ENCODE measurements at regions not wholly inside any gene's neighbourhood (a gene's known extent, or its start where the extent isn't known, plus 50 kb on each side); places are given as distances from the start of the nearest gene placed in this dataset.
"Not testable (repeated sequence)": the region's sequence is repeated elsewhere in the genome, so short reads cannot be mapped to it uniquely, and the experiment has no call there.

DNA sequence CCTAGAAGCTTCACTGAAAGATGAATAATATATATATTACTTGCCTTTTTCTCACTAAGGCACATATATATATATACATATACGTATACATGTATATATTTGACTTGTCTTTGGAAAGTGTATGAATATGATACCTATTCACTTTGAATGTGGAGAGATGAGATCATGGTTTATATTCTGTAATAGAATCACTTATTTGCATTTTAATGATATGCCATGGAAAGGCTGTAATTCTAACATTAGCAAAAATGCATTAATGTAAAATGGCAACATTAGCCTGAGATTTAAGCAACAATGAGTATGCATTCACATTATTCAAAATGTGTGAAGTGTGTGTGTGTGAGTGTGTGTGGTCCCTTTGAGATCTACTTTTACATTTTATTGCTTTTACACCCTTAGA is 54.5 kb upstream of the PRKD1 start:
- Histone ChIP-seq H3K4me3 (replicated peaks; ENCODE audit: insufficient read depth, low read length) (no peak overlapping the region), H3K27ac (replicated peaks) (no peak overlapping the region), H3K27me3 (ENCODE audit: insufficient read depth, poor library complexity, severe bottlenecking) (no peaks in the 10 kb centered on the region)
- no peak for DNase-seq (ENCODE audit: low read depth in 1 of 2, low spot score in 1 of 2)
- TF ChIP-seq GABPA (IDR thresholded peaks at IDR 0.05; ENCODE audit: low read depth) (no peak), SPI1 (IDR thresholded peaks at IDR 0.05; ENCODE audit: borderline replicate concordance, low read depth) (no peak), POLR2AphosphoS5 (IDR thresholded peaks at IDR 0.05; ENCODE audit: low read depth) (no peak)
- TF ChIP-seq, protein P1, sequence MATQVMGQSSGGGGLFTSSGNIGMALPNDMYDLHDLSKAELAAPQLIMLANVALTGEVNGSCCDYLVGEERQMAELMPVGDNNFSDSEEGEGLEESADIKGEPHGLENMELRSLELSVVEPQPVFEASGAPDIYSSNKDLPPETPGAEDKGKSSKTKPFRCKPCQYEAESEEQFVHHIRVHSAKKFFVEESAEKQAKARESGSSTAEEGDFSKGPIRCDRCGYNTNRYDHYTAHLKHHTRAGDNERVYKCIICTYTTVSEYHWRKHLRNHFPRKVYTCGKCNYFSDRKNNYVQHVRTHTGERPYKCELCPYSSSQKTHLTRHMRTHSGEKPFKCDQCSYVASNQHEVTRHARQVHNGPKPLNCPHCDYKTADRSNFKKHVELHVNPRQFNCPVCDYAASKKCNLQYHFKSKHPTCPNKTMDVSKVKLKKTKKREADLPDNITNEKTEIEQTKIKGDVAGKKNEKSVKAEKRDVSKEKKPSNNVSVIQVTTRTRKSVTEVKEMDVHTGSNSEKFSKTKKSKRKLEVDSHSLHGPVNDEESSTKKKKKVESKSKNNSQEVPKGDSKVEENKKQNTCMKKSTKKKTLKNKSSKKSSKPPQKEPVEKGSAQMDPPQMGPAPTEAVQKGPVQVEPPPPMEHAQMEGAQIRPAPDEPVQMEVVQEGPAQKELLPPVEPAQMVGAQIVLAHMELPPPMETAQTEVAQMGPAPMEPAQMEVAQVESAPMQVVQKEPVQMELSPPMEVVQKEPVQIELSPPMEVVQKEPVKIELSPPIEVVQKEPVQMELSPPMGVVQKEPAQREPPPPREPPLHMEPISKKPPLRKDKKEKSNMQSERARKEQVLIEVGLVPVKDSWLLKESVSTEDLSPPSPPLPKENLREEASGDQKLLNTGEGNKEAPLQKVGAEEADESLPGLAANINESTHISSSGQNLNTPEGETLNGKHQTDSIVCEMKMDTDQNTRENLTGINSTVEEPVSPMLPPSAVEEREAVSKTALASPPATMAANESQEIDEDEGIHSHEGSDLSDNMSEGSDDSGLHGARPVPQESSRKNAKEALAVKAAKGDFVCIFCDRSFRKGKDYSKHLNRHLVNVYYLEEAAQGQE (IDR thresholded peaks at IDR 0.05; ENCODE audit: insufficient replicate concordance, low read depth): no peak
- TF ChIP-seq, protein P2, sequence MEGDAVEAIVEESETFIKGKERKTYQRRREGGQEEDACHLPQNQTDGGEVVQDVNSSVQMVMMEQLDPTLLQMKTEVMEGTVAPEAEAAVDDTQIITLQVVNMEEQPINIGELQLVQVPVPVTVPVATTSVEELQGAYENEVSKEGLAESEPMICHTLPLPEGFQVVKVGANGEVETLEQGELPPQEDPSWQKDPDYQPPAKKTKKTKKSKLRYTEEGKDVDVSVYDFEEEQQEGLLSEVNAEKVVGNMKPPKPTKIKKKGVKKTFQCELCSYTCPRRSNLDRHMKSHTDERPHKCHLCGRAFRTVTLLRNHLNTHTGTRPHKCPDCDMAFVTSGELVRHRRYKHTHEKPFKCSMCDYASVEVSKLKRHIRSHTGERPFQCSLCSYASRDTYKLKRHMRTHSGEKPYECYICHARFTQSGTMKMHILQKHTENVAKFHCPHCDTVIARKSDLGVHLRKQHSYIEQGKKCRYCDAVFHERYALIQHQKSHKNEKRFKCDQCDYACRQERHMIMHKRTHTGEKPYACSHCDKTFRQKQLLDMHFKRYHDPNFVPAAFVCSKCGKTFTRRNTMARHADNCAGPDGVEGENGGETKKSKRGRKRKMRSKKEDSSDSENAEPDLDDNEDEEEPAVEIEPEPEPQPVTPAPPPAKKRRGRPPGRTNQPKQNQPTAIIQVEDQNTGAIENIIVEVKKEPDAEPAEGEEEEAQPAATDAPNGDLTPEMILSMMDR (IDR thresholded peaks at IDR 0.05; ENCODE audit: insufficient read depth, low read length): no peak

DNA sequence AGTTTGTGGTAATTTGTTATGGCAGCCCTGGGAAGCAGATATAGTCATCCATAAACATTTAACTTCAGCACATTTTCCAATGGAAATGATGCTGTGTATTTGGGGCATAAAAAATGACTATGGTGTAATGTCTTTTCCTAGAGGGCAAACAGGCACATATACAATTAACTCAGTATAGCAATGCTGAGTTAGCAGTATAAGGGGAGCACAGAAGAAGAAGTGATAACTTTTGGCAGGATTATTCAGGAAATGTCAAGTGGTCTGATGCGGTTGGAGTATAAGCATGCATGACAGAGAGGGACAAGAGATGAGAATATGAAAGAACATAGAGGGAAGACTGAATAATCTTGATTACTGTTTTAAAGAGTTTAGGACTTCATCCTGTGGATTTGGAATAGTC is 55.3 kb upstream of the PRKD1 start:
- DNase-seq (ENCODE audit: low read depth in 1 of 2, low spot score in 1 of 2): no peak
- TF ChIP-seq, protein P1 (IDR thresholded peaks at IDR 0.05; ENCODE audit: insufficient replicate concordance, low read depth): no peak
- TF ChIP-seq SPI1 (IDR thresholded peaks at IDR 0.05; ENCODE audit: borderline replicate concordance, low read depth) (no peak), POLR2AphosphoS5 (IDR thresholded peaks at IDR 0.05; ENCODE audit: low read depth) (no peak), GABPA (IDR thresholded peaks at IDR 0.05; ENCODE audit: low read depth) (no peak)
- TF ChIP-seq, protein P2 (IDR thresholded peaks at IDR 0.05; ENCODE audit: insufficient read depth, low read length): no peak
- no peaks in the 10 kb centered on the region for H3K27me3 ChIP-seq (ENCODE audit: insufficient read depth, poor library complexity, severe bottlenecking)
- no peak overlapping the region for H3K4me3 ChIP-seq (replicated peaks; ENCODE audit: insufficient read depth, low read length)
- no peak overlapping the region for H3K27ac ChIP-seq (replicated peaks)

DNA sequence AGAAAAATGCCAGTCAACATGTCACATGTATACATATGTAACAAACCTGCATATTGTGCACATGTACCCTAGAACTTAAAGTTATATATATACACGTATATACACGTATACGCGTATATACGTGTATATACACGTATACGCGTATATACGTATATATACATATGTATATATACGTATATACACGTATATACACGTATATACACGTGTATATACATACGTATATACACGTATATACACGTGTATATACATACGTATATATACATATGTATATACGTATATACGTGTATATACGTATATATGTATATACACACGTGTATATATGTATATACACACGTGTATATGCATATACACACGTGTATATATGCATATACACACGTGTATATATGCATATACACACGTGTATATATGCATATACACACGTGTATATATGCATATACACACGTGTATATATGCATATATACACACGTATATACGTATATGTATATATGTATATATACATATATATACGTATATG is 62.8 kb upstream of the PRKD1 start:
- DNase-seq (ENCODE audit: low read depth in 1 of 2, low spot score in 1 of 2); H3K27ac ChIP-seq (replicated peaks); H3K27me3 ChIP-seq (ENCODE audit: insufficient read depth, poor library complexity, severe bottlenecking); H3K4me3 ChIP-seq (replicated peaks; ENCODE audit: insufficient read depth, low read length): not testable (repeated sequence)

DNA sequence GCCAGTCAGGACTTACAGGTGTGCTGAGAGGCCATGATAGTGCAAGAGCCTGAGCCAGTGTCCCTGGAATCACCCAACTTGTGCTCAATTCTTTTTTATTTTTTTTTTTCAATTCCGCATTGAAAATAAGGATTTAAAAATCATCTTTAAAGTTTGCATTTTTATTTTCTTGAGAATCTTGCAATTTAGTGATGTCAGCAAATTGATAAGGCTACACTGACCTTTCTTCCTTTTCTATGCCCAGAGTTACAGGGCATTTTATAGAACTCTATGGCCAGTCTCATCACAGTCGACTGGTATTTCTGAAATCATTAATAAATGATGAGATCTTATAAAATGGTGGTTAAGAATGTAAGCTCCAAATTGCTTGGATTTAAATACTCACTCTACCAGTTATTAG is 63.3 kb upstream of the PRKD1 start:
- TF ChIP-seq, protein P2 (IDR thresholded peaks at IDR 0.05; ENCODE audit: insufficient read depth, low read length): no peak
- TF ChIP-seq POLR2AphosphoS5 (IDR thresholded peaks at IDR 0.05; ENCODE audit: low read depth) (no peak), GABPA (IDR thresholded peaks at IDR 0.05; ENCODE audit: low read depth) (no peak), SPI1 (IDR thresholded peaks at IDR 0.05; ENCODE audit: borderline replicate concordance, low read depth) (no peak)
- TF ChIP-seq, protein P1 (IDR thresholded peaks at IDR 0.05; ENCODE audit: insufficient replicate concordance, low read depth): no peak
- no peak overlapping the region for H3K27ac ChIP-seq (replicated peaks)
- H3K27me3 ChIP-seq (ENCODE audit: insufficient read depth, poor library complexity, severe bottlenecking): no peaks in the 10 kb centered on the region
- no peak overlapping the region for H3K4me3 ChIP-seq (replicated peaks; ENCODE audit: insufficient read depth, low read length)
- no peak for DNase-seq (ENCODE audit: low read depth in 1 of 2, low spot score in 1 of 2)

Data from HL-60 (cell line).